Ovary (tissue), 7 donors: ENCODE measurements at regions not wholly inside any gene's neighbourhood (a gene's known extent, or its start where the extent isn't known, plus 50 kb on each side); places are given as distances from the start of the nearest gene placed in this dataset.

Experiments used
- DNase-seq, 5 donors: peaks; one replicate each; pipeline ENCODE4 v3.0.0-alpha.2; 2019 to 2020
- H3K27ac ChIP-seq, 2 donors: fragments of 200-600 bp; one replicate each; pipeline versions ENCODE4 v1.5.1 to v1.8.0; 2019 to 2022
- H3K27me3 ChIP-seq: fragments of 200-600 bp; one replicate; pipeline ENCODE4 v1.8.0; 2022
- H3K36me3 ChIP-seq: fragments of 200-600 bp; sonication (generic); one replicate; pipeline ENCODE4 v1.5.1; 2019
- H3K4me1 ChIP-seq: one replicate; pipeline ENCODE4 v1.8.1; 2013; ENCODE audit warnings: mild to moderate bottlenecking, moderate library complexity; ENCODE audit not compliant: insufficient read depth
- H3K4me3 ChIP-seq: fragments of 200-600 bp; sonication (generic); one replicate; pipeline ENCODE4 v1.5.1; 2017
- H3K9me3 ChIP-seq, 2 donors: fragments of 200-600 bp in 1 of 2; sonication (generic) in 1 of 2; one replicate each; pipeline versions ENCODE4 v1.5.1 to v1.8.1; 2013 to 2019; ENCODE audit warnings: mild to moderate bottlenecking in 1 of 2, moderate library complexity in 1 of 2
- CTCF ChIP-seq, 3 donors: fragments of 450-650 bp in 2 of 3; fragments of 200-600 bp in 1 of 3; IDR thresholded peaks; one replicate each; pipeline versions ENCODE4 v1.5.1 to v1.8.0; 2016 to 2022; ENCODE audit warnings: antibody characterized with exemption in 3 of 3, mild to moderate bottlenecking in 1 of 3
- EP300 ChIP-seq: sonication (generic); formaldehyde crosslinking; IDR thresholded peaks from one replicate; pipeline ENCODE4 v1.6.1; 2017; ENCODE audit warnings: antibody characterized with exemption
- POLR2A ChIP-seq: fragments of 450-650 bp; IDR thresholded peaks from one replicate; pipeline ENCODE4 v1.6.1; 2017; ENCODE audit warnings: antibody characterized with exemption, mild to moderate bottlenecking, moderate library complexity
- WGBS, 3 donors: extraction: QIAGEN DNeasy Blood & Tissue Kit in 1 of 3; methylation state at CpG; one replicate each; pipeline versions ENCODE4 v1.1.5 to v1.1.7; 2013 to 2017; 5-methylcytosine and 5-hydroxymethylcytosine counted together
- intact Hi-C, 4 donors: fragments of 100-400 bp; cut with DNase I; formaldehyde crosslinking; loops; one replicate each; pipeline versions ENCODE4 v1.11.0 to v1.15.1; 2022 to 2023
- donor health status: DM: no; HTN: no; CAD: no; lungs with moderate emphysema.
- donor health status: DM: no; HTN: no; CAD: no.
- donor health status: Bipolar disorder and iron deficiency.
- donor health status: DM: no; HTN: no; CAD: no.
- donor health status: DM: yes; HTN: yes; CAD: no.

- Histone ChIP-seq H3K36me3 (no peaks in the 10 kb centered on the region), H3K4me1 (no peaks in the 10 kb centered on the region), H3K9me3 (no peaks in the 10 kb centered on the region), H3K4me3 (no peak overlapping the region), H3K27me3 (no peaks in the 10 kb centered on the region), H3K27ac (no peak overlapping the region)
- no peak for TF ChIP-seq POLR2A
- no peak for TF ChIP-seq EP300
- no peak for TF ChIP-seq CTCF (IDR thresholded peaks at IDR 0.05)
- intact Hi-C loops: no loop called here
- WGBS, 3 donors: 56 to 59% (median 57%) methylated on average over 2 of the region's 2 CpGs
- DNase-seq: no peak
These were observed 150.9 kb downstream of the MBL2 start for GRCh38 chr10:52621635-52622079.

GRCh38 chr10:52623761-52624160, 148.8 kb downstream of the MBL2 start:
- Histone ChIP-seq H3K4me3 (no peak overlapping the region), H3K9me3 (no peaks in the 10 kb centered on the region), H3K27me3 (no peaks in the 10 kb centered on the region), H3K27ac (no peak overlapping the region), H3K4me1 (no peaks in the 10 kb centered on the region), H3K36me3 (no peaks in the 10 kb centered on the region)
- intact Hi-C loops: no loop called here
- no peak for DNase-seq
- 93 to 96% (median 95%) methylated on average over 2 of the region's 2 CpGs for WGBS, 3 donors
- TF ChIP-seq CTCF (IDR thresholded peaks at IDR 0.05) (no peak), EP300 (no peak), POLR2A (no peak)

GRCh38 chr10:52627279-52627678, 145.3 kb downstream of the MBL2 start:
- Histone ChIP-seq H3K27me3 (no peaks in the 10 kb centered on the region), H3K4me3 (no peak overlapping the region), H3K9me3 (no peaks in the 10 kb centered on the region), H3K4me1 (no peaks in the 10 kb centered on the region), H3K27ac (no peak overlapping the region), H3K36me3 (no peaks in the 10 kb centered on the region)
- TF ChIP-seq EP300 (no peak), CTCF (IDR thresholded peaks at IDR 0.05) (no peak), POLR2A (no peak)
- DNase-seq: no peak
- intact Hi-C loops: no loop called here

- intact Hi-C loops: no loop called here
These were observed 141.4 kb downstream of the MBL2 start for GRCh38 chr10:52631146-52631545.

More at GRCh38 chr10:52631146-52631545, 141.4 kb downstream of the MBL2 start:
- Histone ChIP-seq H3K36me3 (no peaks in the 10 kb centered on the region), H3K4me3 (no peak overlapping the region), H3K27ac (no peak overlapping the region), H3K9me3 (no peaks in the 10 kb centered on the region), H3K27me3 (no peaks in the 10 kb centered on the region), H3K4me1 (no peaks in the 10 kb centered on the region)
- DNase-seq: no peak
- WGBS, 3 donors: 47 to 72% (median 55%) methylated on average over 2 of the region's 2 CpGs
- no peak for TF ChIP-seq CTCF (IDR thresholded peaks at IDR 0.05)
- TF ChIP-seq EP300: no peak
